ENCODE measurements at regions not wholly inside any gene's neighbourhood (a gene's known extent, or its start where the extent isn't known, plus 50 kb on each side); places are given as distances from the start of the nearest gene placed in this dataset.
A peak's percentile ranks its signal among the peaks of the same experiment; 100 is the strongest.

GRCh38 chr4:60389633-60390032 is 810.5 kb upstream of the ADGRL3 start:
- H3K56ac ChIP-seq (replicated peaks; ENCODE audit: insufficient read length, low read depth, low read length) = no peak overlapping the region
- no peaks in the 10 kb centered on the region for H3K27me3 ChIP-seq (replicated peaks in 1 of 4; ENCODE audit: control insufficient read depth in 3 of 4, extremely low read depth in 1 of 4, insufficient read depth in 3 of 4, low read length in 3 of 4)
- no peak overlapping the region for H2AK5ac ChIP-seq (ENCODE audit: low read depth, low read length)
- H4K91ac ChIP-seq (replicated peaks; ENCODE audit: insufficient read length, low read length) = no peak overlapping the region
- no peaks in the 10 kb centered on the region for H3K4me1 ChIP-seq (replicated peaks in 1 of 4; ENCODE audit: control insufficient read depth in 3 of 4, insufficient read depth in 4 of 4, low read length in 3 of 4)
- H3K36me3 ChIP-seq (ENCODE audit: control insufficient read depth in 2 of 4, insufficient read depth in 4 of 4, low read length in 3 of 4) = no peaks in the 10 kb centered on the region
- DNase-seq (ENCODE audit: low read depth in 1 of 2, low spot score in 2 of 2) (no peak), FAIRE-seq (no peak)
- H2AFZ ChIP-seq (ENCODE audit: low read length) = no peak overlapping the region
- no peak overlapping the region for H2BK15ac ChIP-seq (ENCODE audit: low read length)
- H3K4me3 ChIP-seq (ENCODE audit: extremely low read depth in 1 of 4, insufficient read depth in 2 of 4, low read depth in 3 of 4, low read length in 4 of 4) = no peak overlapping the region
- POLR2A ChIA-PET (ENCODE audit: partially characterized antibody) = no interaction called here
- no peak overlapping the region for H2BK12ac ChIP-seq (ENCODE audit: low read depth, low read length)
- H4K8ac ChIP-seq (ENCODE audit: extremely low read depth, insufficient read depth, low read length) = no peak overlapping the region
- no peak overlapping the region for H2BK120ac ChIP-seq (replicated peaks; ENCODE audit: low read depth, low read length)
- no peaks in the 10 kb centered on the region for H3K79me1 ChIP-seq (ENCODE audit: low read depth, low read length)
- no peak overlapping the region for H3K9ac ChIP-seq (replicated peaks in 1 of 4; ENCODE audit: extremely low read depth in 1 of 4, low read depth in 3 of 4, low read length in 3 of 4)
- peaks cover 0 to 5% of the 10 kb centered on the region in 2 experiments; a peak in 2 of 4 replicates for H3K9me3 ChIP-seq (ENCODE audit: insufficient read depth in 2 of 2, low read depth in 1 of 2, low read length in 1 of 2)
- TF ChIP-seq SIN3A (conservative IDR thresholded peaks at IDR 0.05 in 1 of 2, IDR thresholded peaks at IDR 0.05 in 1 of 2; ENCODE audit: low read depth in 1 of 2, low read length in 2 of 2) (no peak), TEAD4 (IDR thresholded peaks at IDR 0.05; ENCODE audit: low read depth, low read length) (0 out of 2 replicates have a peak, but pooled peaks have one; percentile 22), RBBP5 (IDR thresholded peaks at IDR 0.05; ENCODE audit: borderline replicate concordance, low read depth, low read length) (no peak)
- no peak overlapping the region for H3K14ac ChIP-seq (ENCODE audit: insufficient read length)
- no peak overlapping the region for H3K4ac ChIP-seq (replicated peaks; ENCODE audit: insufficient read length, low read depth, low read length)
- H4K20me1 ChIP-seq (replicated peaks in 1 of 2; ENCODE audit: control insufficient read depth in 1 of 2, insufficient read depth in 2 of 2, low read length in 2 of 2) = no peaks in the 10 kb centered on the region
- CTCF ChIA-PET (ENCODE audit: partially characterized antibody) = no interaction called here
- H3K4me2 ChIP-seq (ENCODE audit: insufficient read depth in 1 of 2, low read depth in 2 of 2, low read length in 2 of 2) = no peak overlapping the region
- no peak overlapping the region for H3K18ac ChIP-seq (ENCODE audit: extremely low read depth, low read length)
- no peaks in the 10 kb centered on the region for H3K79me2 ChIP-seq (ENCODE audit: control insufficient read depth in 1 of 2, insufficient read depth in 2 of 2, low read length in 2 of 2)
- H3K23me2 ChIP-seq (ENCODE audit: low read depth, low read length) = no peaks in the 10 kb centered on the region
- H3K27ac ChIP-seq (ENCODE audit: low read depth, low read length) = no peak overlapping the region
- no peak overlapping the region for H2BK5ac ChIP-seq (ENCODE audit: low read depth, low read length)
- H3K23ac ChIP-seq (ENCODE audit: insufficient read length) = no peak overlapping the region
- no peak overlapping the region for H4K5ac ChIP-seq (ENCODE audit: insufficient read length, low read depth, low read length)
- H2BK20ac ChIP-seq (ENCODE audit: low read length) = no peak overlapping the region
- WGBS, 2 experiments (ENCODE audit: extremely low coverage in 1 of 2, insufficient coverage in 1 of 2, insufficient read length in 1 of 2, insufficient replicate concordance in 2 of 2, low coverage in 1 of 2, low lambda C conversion rate in 2 of 2, missing lambda C conversion rate in 1 of 2) = 96% methylated on average over 4 of the region's 4 CpGs; no CpG with 5 or more reads in 1 of the 2 experiments
